HCT116 (cell line): ENCODE measurements at regions not wholly inside any gene's neighbourhood (a gene's known extent, or its start where the extent isn't known, plus 50 kb on each side); places are given as distances from the start of the nearest gene placed in this dataset.
A peak's percentile ranks its signal among the peaks of the same experiment; 100 is the strongest.

ENCODE experiments used
- ATAC-seq: fragments of 200-7000 bp; cut with Tn5 transposase; 2 replicates; pipeline ENCODE4 v1.9.1; 2020; ENCODE audit warnings: mild to moderate bottlenecking, moderate library complexity
- BruUV-seq: library from RNA; stranded (reverse); fragments of 400-500 nt; replicated peaks from 2 replicates; lab custom pipeline; 2021; lab: Mats Ljungman, UMichigan
- CTCF ChIA-PET: fragments of 300-600 bp; sonication (Branson Sonifier 250); formaldehyde crosslinking; loops from one replicate; lab custom pipeline; 2021; ENCODE audit warnings: antibody characterized with exemption; lab: Charles Lee
- POLR2A ChIA-PET: fragments of 300-600, 350-600 bp; sonication (Branson Sonifier 250); formaldehyde crosslinking; loops from one replicate; lab custom pipeline; 2021; ENCODE audit warnings: antibody characterized with exemption; lab: Charles Lee
- RAD21 ChIA-PET, 2 experiments: fragments of 300-600 bp; sonication (Branson Sonifier 250); formaldehyde crosslinking; loops; one replicate each; lab custom pipeline; 2023; ENCODE audit warnings: low total read pairs in 2 of 2; ENCODE audit not compliant: uncharacterized antibody in 2 of 2, unreplicated experiment in 2 of 2, low non-redundant PET in 1 of 2; lab: Charles Lee
- DNase-seq: peaks from one replicate; pipeline ENCODE4 v3.0.0-alpha.2; 2010; ENCODE audit warnings: low read depth, low spot score
- H2AFZ ChIP-seq: fragments of 200-600 bp; shearing (Covaris generic), sonication (generic); 2 replicates; pipeline ENCODE4 v1.6.1; 2017; ENCODE audit warnings: low read depth, mixed run types, mixed read lengths, antibody characterized with exemption, low read length; ENCODE audit not compliant: poor library complexity, severe bottlenecking
- H3K27ac ChIP-seq: 2 replicates; pipeline ENCODE4 v1.5.1; 2012; ENCODE audit warnings: low read depth, low read length
- H3K27me3 ChIP-seq: fragments of 200-600 bp; sonication (generic); 2 replicates; pipeline ENCODE4 v1.6.1; 2016; ENCODE audit warnings: mixed run types, low read length, mixed read lengths; ENCODE audit not compliant: insufficient read depth
- H3K36me3 ChIP-seq, 2 experiments: fragments of 200-500 bp in 1 of 2; fragments of 200-600 bp in 1 of 2; sonication (Bioruptor generic) in 1 of 2; sonication (generic) in 1 of 2; 2 replicates each; pipeline versions ENCODE4 v1.5.1 to v1.6.1; 2014 to 2016; ENCODE audit warnings: low read length in 2 of 2, inconsistent platforms in 1 of 2, mixed read lengths in 1 of 2, mixed run types in 1 of 2; ENCODE audit not compliant: insufficient read depth in 2 of 2, control insufficient read depth in 1 of 2
- H3K4me1 ChIP-seq, 2 experiments: fragments of 200-600 bp in 1 of 2; sonication (generic) in 1 of 2; 2 replicates each; pipeline versions ENCODE4 v1.5.1 to v1.6.1; 2012 to 2017; ENCODE audit warnings: low read length in 2 of 2, inconsistent platforms in 1 of 2, mild to moderate bottlenecking in 1 of 2, mixed read lengths in 1 of 2, mixed run types in 1 of 2, moderate library complexity in 1 of 2; ENCODE audit not compliant: insufficient read depth in 2 of 2, control insufficient read depth in 1 of 2
- H3K4me2 ChIP-seq: fragments of 200-600 bp; sonication (generic); 2 replicates; pipeline ENCODE4 v1.6.1; 2017; ENCODE audit warnings: mixed run types, low read length, mixed read lengths
- H3K4me3 ChIP-seq, 2 experiments: fragments of 200-600 bp in 1 of 2; sonication (generic) in 1 of 2; replicated peaks in 1 of 2; 2 replicates each; pipeline ENCODE4 v1.5.1; 2011 to 2016; ENCODE audit warnings: low read length in 2 of 2, control low read depth in 1 of 2, low read depth in 1 of 2, mild to moderate bottlenecking in 1 of 2, mixed read lengths in 1 of 2, mixed run types in 1 of 2
- H3K79me2 ChIP-seq: fragments of 200-600 bp; sonication (generic); 2 replicates; pipeline ENCODE4 v1.6.1; 2017; ENCODE audit warnings: mild to moderate bottlenecking, mixed run types, low read length, moderate library complexity, mixed read lengths; ENCODE audit not compliant: insufficient read depth
- H3K9ac ChIP-seq: fragments of 200-600 bp; sonication (generic); 2 replicates; pipeline ENCODE4 v1.6.1; 2016; ENCODE audit warnings: low read length, mixed read lengths
- H3K9me2 ChIP-seq: fragments of 200-600 bp; sonication (generic), shearing (Covaris generic); 2 replicates; pipeline ENCODE4 v1.6.1; 2017; ENCODE audit warnings: mixed run types, mild to moderate bottlenecking, moderate library complexity; ENCODE audit not compliant: insufficient read depth
- H3K9me3 ChIP-seq, 2 experiments: fragments of 200-500 bp in 1 of 2; fragments of 200-600 bp in 1 of 2; sonication (Bioruptor generic) in 1 of 2; sonication (generic) in 1 of 2; 2 replicates each; pipeline ENCODE4 v1.6.1; 2014 to 2017; ENCODE audit warnings: low read length in 2 of 2, mixed read lengths in 2 of 2, inconsistent platforms in 1 of 2, low read depth in 1 of 2, mild to moderate bottlenecking in 1 of 2, mixed run types in 1 of 2, moderate library complexity in 1 of 2; ENCODE audit not compliant: control insufficient read depth in 1 of 2, insufficient read depth in 1 of 2
- H4K20me1 ChIP-seq: fragments of 200-600 bp; sonication (generic), shearing (Covaris generic); 2 replicates; pipeline ENCODE4 v1.6.1; 2017; ENCODE audit warnings: mixed run types, mild to moderate bottlenecking, moderate library complexity; ENCODE audit not compliant: insufficient read depth
- YY1 ChIP-seq: IDR thresholded peaks from 2 replicates; pipeline ENCODE4 v1.6.1; 2011; ENCODE audit warnings: low read length, low read depth, moderate library complexity, mild to moderate bottlenecking; ENCODE audit not compliant: insufficient replicate concordance; ENCODE audit errors: extremely low read depth
- ZBTB33 ChIP-seq: IDR thresholded peaks from 2 replicates; pipeline ENCODE4 v1.6.1; 2011; ENCODE audit warnings: mild to moderate bottlenecking, low read length, moderate library complexity; ENCODE audit not compliant: insufficient replicate concordance; ENCODE audit errors: extremely low read depth
- ZNF274 ChIP-seq: fragments of 200-500 bp; sonication (Bioruptor generic); IDR thresholded peaks from 2 replicates; pipeline ENCODE4 v1.6.1; 2014; ENCODE audit warnings: mild to moderate bottlenecking, low read depth, low read length, inconsistent platforms
- intact Hi-C: fragments of 100-400 bp; cut with micrococcal nuclease; formaldehyde crosslinking; loops from 2 replicates; pipeline ENCODE4 v1.10.0; 2022

DNA sequence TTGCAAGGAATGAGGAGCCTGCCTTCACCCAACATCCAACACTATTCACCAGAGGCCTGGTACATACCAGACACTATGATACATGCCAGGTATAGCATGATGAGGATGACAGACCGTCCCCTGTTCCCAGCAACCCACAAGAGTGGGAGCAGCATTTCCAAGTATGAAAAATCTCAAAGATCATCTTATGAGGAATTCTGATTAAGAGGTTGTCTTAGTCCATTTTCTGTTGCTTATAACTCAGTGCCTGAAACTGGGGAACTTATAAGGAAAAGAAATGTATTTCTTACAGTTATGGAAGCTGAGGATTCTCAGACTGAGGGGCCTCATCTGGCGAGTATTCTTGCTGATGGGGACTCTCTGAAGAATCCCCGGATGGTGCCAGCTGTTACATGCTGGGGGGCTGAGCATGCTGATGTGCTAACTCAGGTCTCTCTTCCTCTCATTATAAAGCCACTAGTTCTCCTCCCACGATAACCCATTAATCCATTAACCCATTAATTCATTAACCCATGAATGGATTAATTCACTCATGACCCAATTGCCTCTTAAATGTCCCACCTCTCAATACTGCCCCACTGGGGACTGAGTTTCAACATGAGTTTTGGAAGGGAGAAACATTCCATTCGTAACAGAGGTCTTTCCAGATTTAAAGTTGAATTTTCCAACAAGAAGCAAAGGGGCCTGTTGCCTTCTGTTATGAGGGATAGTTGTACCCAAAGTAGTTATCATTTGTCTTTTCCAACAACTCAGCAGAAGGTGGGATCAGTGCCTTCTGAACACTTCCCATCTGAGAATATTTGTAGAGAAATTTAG lies 173.9 kb downstream of the HERPUD2 start:
- POLR2A ChIA-PET = no interaction called here

More for the DNA sequence above, 173.9 kb downstream of the HERPUD2 start:
- no peaks in the 10 kb centered on the region for H3K4me1 ChIP-seq
- no peaks in the 10 kb centered on the region for H3K9me3 ChIP-seq
- ChIA-PET RAD21 (interaction anchor here in 1 of 2 experiments (0.9 kb wide), 1 partner anchor 96 kb away, joined by 3 read pairs; no protein-coding TSS in a partner anchor), CTCF (interaction anchor here (1.0 to 1.7 kb wide), 9 partner anchors 8 to 445 kb away, joined by 3 to 15 read pairs (median 4); no protein-coding TSS in a partner anchor)
- TF ChIP-seq ZBTB33 (no peak), YY1 (no peak), ZNF274 (no peak)
- intact Hi-C loops = loop anchor here (1.0 to 5.0 kb wide), 2 partner anchors 96 to 449 kb away; no protein-coding TSS in a partner anchor
- no peaks in the 10 kb centered on the region for H3K79me2 ChIP-seq
- no peak overlapping the region for H3K27ac ChIP-seq
- no peak overlapping the region for H3K4me3 ChIP-seq
- H3K4me2 ChIP-seq = no peak overlapping the region; the same call in 1 of the 2 replicates
- H4K20me1 ChIP-seq = no peaks in the 10 kb centered on the region
- peak; percentile 35 for ATAC-seq
- no peak overlapping the region for H3K9ac ChIP-seq
- H3K36me3 ChIP-seq = no peaks in the 10 kb centered on the region
- H3K9me2 ChIP-seq = no peaks in the 10 kb centered on the region
- BruUV-seq = no TSS peak
- peak overlapping the region; percentile 98 for H2AFZ ChIP-seq
- no peak for DNase-seq
- peaks cover 6% of the 10 kb centered on the region; the same call in 1 of the 2 replicates for H3K27me3 ChIP-seq
